HepG2 (cell line): ENCODE measurements at regions not wholly inside any gene's neighbourhood (a gene's known extent, or its start where the extent isn't known, plus 50 kb on each side); places are given as distances from the start of the nearest gene placed in this dataset.

Source experiments
- ATAC-seq: fragments of 200-7000 bp; cut with Tn5 transposase; 3 replicates; pipeline ENCODE4 v1.9.1; 2020; ENCODE audit warnings: mild to moderate bottlenecking, moderate library complexity
- BruUV-seq: library from RNA; stranded (reverse); fragments of 400-500 nt; replicated peaks from 2 replicates; lab custom pipeline; 2021; lab: Mats Ljungman, UMichigan
- CTCF ChIA-PET: fragments of 300-600 bp; formaldehyde crosslinking; extraction: SDS; loops from one replicate; lab custom pipeline; 2021; ENCODE audit warnings: low total read pairs, inconsistent platforms, low intra/inter-chr PET ratio; lab: Yijun Ruan, JAX
- POLR2A ChIA-PET: fragments of 350-600 bp; sonication (Branson Sonifier 250); formaldehyde crosslinking; loops from one replicate; lab custom pipeline; 2020; ENCODE audit warnings: antibody characterized with exemption, inconsistent platforms; lab: Yijun Ruan, JAX
- DNase-seq: peaks from one replicate; pipeline ENCODE4 v3.0.0-alpha.2; 2015; ENCODE audit warnings: low spot score
- FAIRE-seq: peaks from 3 replicates; lab custom pipeline; 2011; peaks lifted over from hg19 to GRCh38; lab: Jason Lieb, UNC
- H2AFZ ChIP-seq: one replicate; pipeline ENCODE4 v1.6.1; 2011; ENCODE audit warnings: low read length, inconsistent platforms
- H3K27ac ChIP-seq: fragments of 300-600 bp; 3 replicates; pipeline ENCODE4 v1.8.0; 2011; ENCODE audit warnings: mixed run types, mild to moderate bottlenecking, mixed read lengths, low read length, inconsistent platforms; ENCODE audit not compliant: insufficient read depth; ENCODE audit errors: extremely low read length
- H3K27me3 ChIP-seq, 2 experiments: fragments of 200-600 bp in 1 of 2; 2 replicates in 1 of 2; 3 replicates in 1 of 2; pipeline versions ENCODE4 v1.6.0 to v1.8.0; 2011; ENCODE audit warnings: low read length in 2 of 2, mild to moderate bottlenecking in 2 of 2, moderate library complexity in 2 of 2, inconsistent platforms in 1 of 2; ENCODE audit not compliant: insufficient read depth in 2 of 2, control insufficient read depth in 1 of 2
- H3K36me3 ChIP-seq, 2 experiments: fragments of 200-600 bp in 1 of 2; replicated peaks in 1 of 2; 2 replicates in 1 of 2; 3 replicates in 1 of 2; pipeline versions ENCODE4 v1.5.1 to v1.8.0; 2011; ENCODE audit warnings: low read length in 2 of 2, inconsistent platforms in 1 of 2; ENCODE audit not compliant: insufficient read depth in 2 of 2, control insufficient read depth in 1 of 2
- H3K4me1 ChIP-seq: 2 replicates; pipeline ENCODE4 v1.5.1; 2012; ENCODE audit warnings: low read length, inconsistent platforms; ENCODE audit not compliant: insufficient read depth
- H3K4me2 ChIP-seq: 2 replicates; pipeline ENCODE4 v1.6.0; 2011; ENCODE audit warnings: low read depth, low read length, inconsistent platforms
- H3K4me3 ChIP-seq, 3 experiments: fragments of 200-600 bp in 1 of 3; sonication (generic), shearing (Covaris generic) in 1 of 3; replicated peaks in 1 of 3; 2 replicates each; pipeline ENCODE4 v1.5.1; 2011 to 2016; ENCODE audit warnings: low read length in 3 of 3, inconsistent platforms in 2 of 3, low read depth in 2 of 3, mild to moderate bottlenecking in 2 of 3, control low read depth in 1 of 3, mixed read lengths in 1 of 3; ENCODE audit not compliant: insufficient read depth in 1 of 3
- H3K79me2 ChIP-seq: one replicate; pipeline ENCODE4 v1.6.1; 2011; ENCODE audit warnings: low read length, inconsistent platforms; ENCODE audit not compliant: insufficient read depth
- H3K9ac ChIP-seq: 2 replicates; pipeline ENCODE4 v1.6.0; 2011; ENCODE audit warnings: mild to moderate bottlenecking, low read depth, low read length, inconsistent platforms; ENCODE audit not compliant: insufficient read depth
- H3K9me3 ChIP-seq: 2 replicates; pipeline ENCODE4 v1.5.1; 2012; ENCODE audit warnings: mild to moderate bottlenecking, low read length
- H4K20me1 ChIP-seq: 2 replicates; pipeline ENCODE4 v1.6.0; 2011; ENCODE audit warnings: inconsistent platforms, mild to moderate bottlenecking, low read length, moderate library complexity; ENCODE audit not compliant: insufficient read depth
- FLYWCH1 ChIP-seq: sonication (generic); formaldehyde crosslinking; IDR thresholded peaks from 2 replicates; pipeline ENCODE4 v1.8.1; 2023; ENCODE audit warnings: mild to moderate bottlenecking, missing genetic modification reagents
- FOXC1 ChIP-seq: sonication (generic); formaldehyde crosslinking; IDR thresholded peaks from 2 replicates; pipeline ENCODE4 v1.8.0; 2022; ENCODE audit warnings: mild to moderate bottlenecking, missing genetic modification reagents, borderline replicate concordance
- ZNF232 ChIP-seq: sonication (generic); formaldehyde crosslinking; IDR thresholded peaks from 2 replicates; pipeline ENCODE4 v1.4.0; 2020; ENCODE audit warnings: missing genetic modification reagents, borderline replicate concordance
- ZNF83 ChIP-seq: sonication (generic); formaldehyde crosslinking; IDR thresholded peaks from 2 replicates; pipeline ENCODE4 v1.4.0; 2020; ENCODE audit warnings: missing genetic modification reagents, mild to moderate bottlenecking, borderline replicate concordance
- ZSCAN29 ChIP-seq: sonication (generic); formaldehyde crosslinking; conservative IDR thresholded peaks from 2 replicates; pipeline ENCODE4 v1.4.0; 2020; ENCODE audit warnings: mild to moderate bottlenecking, missing genetic modification reagents
- WGBS: methylation state at CpG from one replicate; pipeline ENCODE4 v1.1.6; 2017; ENCODE audit warnings: low lambda C conversion rate; 5-methylcytosine and 5-hydroxymethylcytosine counted together
- in situ Hi-C: cut with HindIII; loops from 2 replicates; pipeline ENCODE4 v1.10.0; 2017; ENCODE audit warnings: low pct_unique_long_range_greater_than_20kb; ENCODE audit not compliant: extremely low pct_ligation_motif_present
- intact Hi-C: fragments of 100-400 bp; cut with micrococcal nuclease; formaldehyde crosslinking; loops from one replicate; pipeline ENCODE4 v1.10.0; 2022; ENCODE audit not compliant: unreplicated experiment
- TF ChIP-seq, protein P1 (sequence below): sonication (generic); formaldehyde crosslinking; IDR thresholded peaks from 2 replicates; pipeline ENCODE4 v1.4.0; 2020; ENCODE audit warnings: mild to moderate bottlenecking, missing genetic modification reagents
- TF ChIP-seq, protein P2 (sequence below): sonication (generic); formaldehyde crosslinking; IDR thresholded peaks from 2 replicates; pipeline ENCODE4 v1.8.1; 2023; ENCODE audit warnings: mild to moderate bottlenecking, moderate library complexity, missing genetic modification reagents
- TF ChIP-seq, protein P3 (sequence below): sonication (generic); formaldehyde crosslinking; IDR thresholded peaks from one replicate; pipeline ENCODE4 v1.5.1; 2020; ENCODE audit warnings: mild to moderate bottlenecking, missing genetic modification reagents; ENCODE audit errors: not compliant biosample characterization
- TF ChIP-seq, protein P4 (sequence below): sonication (generic); formaldehyde crosslinking; IDR thresholded peaks from 2 replicates; pipeline ENCODE4 v1.8.0; 2022; ENCODE audit warnings: low read depth, missing genetic modification reagents
- TF ChIP-seq, protein P5 (sequence below): sonication (generic); formaldehyde crosslinking; IDR thresholded peaks from 2 replicates; pipeline ENCODE4 v1.9.0; 2021; ENCODE audit warnings: missing genetic modification reagents, borderline replicate concordance

DNA sequence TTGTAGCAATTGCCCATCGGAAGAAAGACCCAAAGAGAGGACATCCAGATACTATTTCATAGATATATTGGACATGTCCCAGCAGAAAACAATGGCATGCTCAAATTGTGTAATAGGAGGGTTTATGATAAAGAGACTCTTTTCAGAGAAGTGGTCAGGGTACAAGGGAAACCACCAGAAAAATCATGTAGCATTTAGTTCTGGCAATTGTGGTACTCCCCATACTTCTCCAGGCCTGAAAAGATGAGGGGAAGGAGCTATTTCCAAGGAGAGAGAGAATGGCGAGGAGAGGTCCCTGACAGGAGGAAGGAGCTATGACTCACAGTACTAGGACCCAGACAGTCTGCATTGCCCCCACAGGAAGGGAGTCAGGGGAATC is 68.4 kb upstream of the ADO start:
- no peak for FAIRE-seq
- no TSS peak for BruUV-seq
- Histone ChIP-seq H3K36me3 (no peaks in the 10 kb centered on the region), H4K20me1 (no peaks in the 10 kb centered on the region), H3K79me2 (no peaks in the 10 kb centered on the region), H3K4me3 (no peak overlapping the region), H3K4me2 (no peak overlapping the region), H3K4me1 (no peaks in the 10 kb centered on the region), H3K27me3 (no peaks in the 10 kb centered on the region; a peak in 1 of 5 replicates), H3K27ac (no peak overlapping the region), H2AFZ (no peak overlapping the region), H3K9ac (no peak overlapping the region), H3K9me3 (no peaks in the 10 kb centered on the region)
- in situ Hi-C loops (no loop called here), intact Hi-C loops (no loop called here)
- CTCF ChIA-PET = no interaction called here
- no peak for DNase-seq
- no peak for ATAC-seq
- POLR2A ChIA-PET = no interaction called here
- 4% methylated on average over 2 of the region's 2 CpGs for WGBS
- TF ChIP-seq, protein P1, sequence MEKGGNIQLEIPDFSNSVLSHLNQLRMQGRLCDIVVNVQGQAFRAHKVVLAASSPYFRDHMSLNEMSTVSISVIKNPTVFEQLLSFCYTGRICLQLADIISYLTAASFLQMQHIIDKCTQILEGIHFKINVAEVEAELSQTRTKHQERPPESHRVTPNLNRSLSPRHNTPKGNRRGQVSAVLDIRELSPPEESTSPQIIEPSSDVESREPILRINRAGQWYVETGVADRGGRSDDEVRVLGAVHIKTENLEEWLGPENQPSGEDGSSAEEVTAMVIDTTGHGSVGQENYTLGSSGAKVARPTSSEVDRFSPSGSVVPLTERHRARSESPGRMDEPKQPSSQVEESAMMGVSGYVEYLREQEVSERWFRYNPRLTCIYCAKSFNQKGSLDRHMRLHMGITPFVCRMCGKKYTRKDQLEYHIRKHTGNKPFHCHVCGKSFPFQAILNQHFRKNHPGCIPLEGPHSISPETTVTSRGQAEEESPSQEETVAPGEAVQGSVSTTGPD (CRISPR knock-in tag) = no peak
- TF ChIP-seq ZNF83 (CRISPR knock-in tag) = no peak
- TF ChIP-seq FOXC1 (CRISPR knock-in tag) = no peak
- TF ChIP-seq, protein P2, sequence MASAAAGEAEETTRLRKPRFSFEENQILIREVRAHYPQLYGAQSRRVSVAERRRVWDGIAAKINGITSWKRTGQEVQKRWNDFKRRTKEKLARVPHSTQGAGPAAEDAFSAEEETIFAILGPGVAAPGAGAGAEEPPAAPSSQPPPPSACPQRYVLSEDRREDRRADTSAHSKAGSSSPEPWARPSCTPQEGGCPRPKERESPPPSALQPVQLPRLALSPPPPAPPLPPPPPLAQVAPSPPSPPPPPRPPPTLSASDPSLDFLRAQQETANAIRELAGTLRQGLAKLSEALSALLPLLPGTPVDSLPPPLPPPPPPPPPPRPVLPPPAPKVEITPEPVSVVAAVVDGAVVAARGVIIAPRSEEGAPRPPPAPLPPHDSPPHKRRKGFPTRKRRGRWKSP (CRISPR knock-in tag) = no peak
- no peak for TF ChIP-seq ZSCAN29 (CRISPR knock-in tag)
- TF ChIP-seq, protein P3, sequence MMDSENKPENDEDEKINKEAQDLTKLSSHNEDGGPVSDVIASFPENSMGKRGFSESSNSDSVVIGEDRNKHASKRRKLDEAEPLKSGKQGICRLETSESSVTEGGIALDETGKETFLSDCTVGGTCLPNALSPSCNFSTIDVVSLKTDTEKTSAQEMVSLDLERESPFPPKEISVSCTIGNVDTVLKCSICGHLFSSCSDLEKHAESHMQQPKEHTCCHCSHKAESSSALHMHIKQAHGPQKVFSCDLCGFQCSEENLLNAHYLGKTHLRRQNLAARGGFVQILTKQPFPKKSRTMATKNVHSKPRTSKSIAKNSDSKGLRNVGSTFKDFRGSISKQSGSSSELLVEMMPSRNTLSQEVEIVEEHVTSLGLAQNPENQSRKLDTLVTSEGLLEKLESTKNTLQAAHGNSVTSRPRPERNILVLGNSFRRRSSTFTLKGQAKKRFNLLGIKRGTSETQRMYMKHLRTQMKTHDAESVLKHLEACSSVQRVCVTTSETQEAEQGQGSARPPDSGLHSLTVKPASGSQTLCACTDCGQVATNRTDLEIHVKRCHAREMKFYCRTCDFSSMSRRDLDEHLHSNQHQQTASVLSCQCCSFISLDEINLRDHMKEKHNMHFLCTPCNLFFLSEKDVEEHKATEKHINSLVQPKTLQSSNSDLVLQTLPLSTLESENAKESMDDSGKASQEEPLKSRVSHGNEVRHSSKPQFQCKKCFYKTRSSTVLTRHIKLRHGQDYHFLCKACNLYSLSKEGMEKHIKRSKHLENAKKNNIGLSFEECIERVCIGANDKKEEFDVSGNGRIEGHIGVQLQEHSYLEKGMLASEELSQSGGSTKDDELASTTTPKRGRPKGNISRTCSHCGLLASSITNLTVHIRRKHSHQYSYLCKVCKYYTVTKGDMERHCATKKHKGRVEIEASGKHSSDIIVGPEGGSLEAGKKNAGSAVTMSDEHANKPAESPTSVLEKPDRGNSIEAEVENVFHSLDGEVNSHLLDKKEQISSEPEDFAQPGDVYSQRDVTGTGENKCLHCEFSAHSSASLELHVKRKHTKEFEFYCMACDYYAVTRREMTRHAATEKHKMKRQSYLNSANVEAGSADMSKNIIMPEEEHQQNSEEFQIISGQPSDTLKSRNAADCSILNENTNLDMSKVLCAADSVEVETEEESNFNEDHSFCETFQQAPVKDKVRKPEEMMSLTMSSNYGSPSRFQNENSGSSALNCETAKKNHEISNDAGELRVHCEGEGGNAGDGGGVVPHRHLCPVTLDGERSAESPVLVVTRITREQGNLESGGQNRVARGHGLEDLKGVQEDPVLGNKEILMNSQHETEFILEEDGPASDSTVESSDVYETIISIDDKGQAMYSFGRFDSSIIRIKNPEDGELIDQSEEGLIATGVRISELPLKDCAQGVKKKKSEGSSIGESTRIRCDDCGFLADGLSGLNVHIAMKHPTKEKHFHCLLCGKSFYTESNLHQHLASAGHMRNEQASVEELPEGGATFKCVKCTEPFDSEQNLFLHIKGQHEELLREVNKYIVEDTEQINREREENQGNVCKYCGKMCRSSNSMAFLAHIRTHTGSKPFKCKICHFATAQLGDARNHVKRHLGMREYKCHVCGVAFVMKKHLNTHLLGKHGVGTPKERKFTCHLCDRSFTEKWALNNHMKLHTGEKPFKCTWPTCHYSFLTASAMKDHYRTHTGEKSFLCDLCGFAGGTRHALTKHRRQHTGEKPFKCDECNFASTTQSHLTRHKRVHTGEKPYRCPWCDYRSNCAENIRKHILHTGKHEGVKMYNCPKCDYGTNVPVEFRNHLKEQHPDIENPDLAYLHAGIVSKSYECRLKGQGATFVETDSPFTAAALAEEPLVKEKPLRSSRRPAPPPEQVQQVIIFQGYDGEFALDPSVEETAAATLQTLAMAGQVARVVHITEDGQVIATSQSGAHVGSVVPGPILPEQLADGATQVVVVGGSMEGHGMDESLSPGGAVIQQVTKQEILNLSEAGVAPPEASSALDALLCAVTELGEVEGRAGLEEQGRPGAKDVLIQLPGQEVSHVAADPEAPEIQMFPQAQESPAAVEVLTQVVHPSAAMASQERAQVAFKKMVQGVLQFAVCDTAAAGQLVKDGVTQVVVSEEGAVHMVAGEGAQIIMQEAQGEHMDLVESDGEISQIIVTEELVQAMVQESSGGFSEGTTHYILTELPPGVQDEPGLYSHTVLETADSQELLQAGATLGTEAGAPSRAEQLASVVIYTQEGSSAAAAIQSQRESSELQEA (CRISPR knock-in tag) = no peak
- TF ChIP-seq, protein P4, sequence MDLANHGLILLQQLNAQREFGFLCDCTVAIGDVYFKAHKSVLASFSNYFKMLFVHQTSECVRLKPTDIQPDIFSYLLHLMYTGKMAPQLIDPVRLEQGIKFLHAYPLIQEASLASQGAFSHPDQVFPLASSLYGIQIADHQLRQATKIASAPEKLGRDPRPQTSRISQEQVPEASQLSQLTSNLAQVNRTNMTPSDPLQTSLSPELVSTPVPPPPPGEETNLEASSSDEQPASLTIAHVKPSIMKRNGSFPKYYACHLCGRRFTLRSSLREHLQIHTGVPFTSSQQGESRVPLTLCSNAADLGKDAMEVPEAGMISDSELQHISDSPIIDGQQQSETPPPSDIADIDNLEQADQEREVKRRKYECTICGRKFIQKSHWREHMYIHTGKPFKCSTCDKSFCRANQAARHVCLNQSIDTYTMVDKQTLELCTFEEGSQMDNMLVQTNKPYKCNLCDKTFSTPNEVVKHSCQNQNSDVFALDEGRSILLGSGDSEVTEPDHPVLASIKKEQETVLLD (CRISPR knock-in tag) = no peak
- TF ChIP-seq, protein P5, sequence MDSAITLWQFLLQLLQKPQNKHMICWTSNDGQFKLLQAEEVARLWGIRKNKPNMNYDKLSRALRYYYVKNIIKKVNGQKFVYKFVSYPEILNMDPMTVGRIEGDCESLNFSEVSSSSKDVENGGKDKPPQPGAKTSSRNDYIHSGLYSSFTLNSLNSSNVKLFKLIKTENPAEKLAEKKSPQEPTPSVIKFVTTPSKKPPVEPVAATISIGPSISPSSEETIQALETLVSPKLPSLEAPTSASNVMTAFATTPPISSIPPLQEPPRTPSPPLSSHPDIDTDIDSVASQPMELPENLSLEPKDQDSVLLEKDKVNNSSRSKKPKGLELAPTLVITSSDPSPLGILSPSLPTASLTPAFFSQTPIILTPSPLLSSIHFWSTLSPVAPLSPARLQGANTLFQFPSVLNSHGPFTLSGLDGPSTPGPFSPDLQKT = no peak
- TF ChIP-seq FLYWCH1 (CRISPR knock-in tag) = no peak
- no peak for TF ChIP-seq ZNF232 (CRISPR knock-in tag)
